Spleen (tissue), 7 donors: ENCODE measurements at regions not wholly inside any gene's neighbourhood (a gene's known extent, or its start where the extent isn't known, plus 50 kb on each side); places are given as distances from the start of the nearest gene placed in this dataset.

Experiments used
- POLR2A ChIP-seq, 3 donors: fragments of 450-650 bp; IDR thresholded peaks; one replicate each; pipeline ENCODE4 v1.5.1; 2017; ENCODE audit warnings: antibody characterized with exemption in 3 of 3, mild to moderate bottlenecking in 1 of 3
- TF ChIP-seq, protein P1 (sequence below), 11 experiments: fragments of 200-600 bp in 7 of 11; fragments of 450-650 bp in 4 of 11; sonication (generic) in 4 of 11; IDR thresholded peaks in 8 of 11; conservative IDR thresholded peaks in 3 of 11; 1 replicate in 7 of 11; 2 replicates in 4 of 11; pipeline versions ENCODE4 v1.4.0 to v1.8.0; 2016 to 2021; ENCODE audit warnings: antibody characterized with exemption in 11 of 11, inconsistent platforms in 4 of 11, mild to moderate bottlenecking in 1 of 11
- donor health status: DM: no; HTN: no; CAD: no; lungs with moderate emphysema.
- donor health status: DM: no; HTN: no; CAD: no.
- donor health status: DM: no; HTN: no; CAD: no.

DNA sequence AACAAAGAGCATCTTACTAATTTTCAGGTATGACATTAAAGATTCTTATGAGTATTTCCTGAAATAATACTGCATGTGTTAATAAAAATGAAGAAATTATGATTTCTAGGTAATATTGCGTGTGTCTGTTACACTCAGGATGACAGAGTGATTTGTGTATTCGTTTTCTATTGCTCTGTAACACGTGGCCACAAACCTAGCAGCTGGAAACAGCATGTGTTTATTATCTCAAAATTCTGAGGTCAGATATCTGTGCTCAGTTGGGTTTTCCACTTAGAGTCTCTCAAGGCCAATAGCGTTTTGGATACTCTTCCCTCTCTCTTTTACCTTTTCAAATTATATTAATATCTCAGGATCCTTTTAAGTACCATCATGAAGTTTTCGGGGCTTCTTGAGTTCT lies 667.9 kb upstream of the CDH7 start:
- TF ChIP-seq, protein P1, sequence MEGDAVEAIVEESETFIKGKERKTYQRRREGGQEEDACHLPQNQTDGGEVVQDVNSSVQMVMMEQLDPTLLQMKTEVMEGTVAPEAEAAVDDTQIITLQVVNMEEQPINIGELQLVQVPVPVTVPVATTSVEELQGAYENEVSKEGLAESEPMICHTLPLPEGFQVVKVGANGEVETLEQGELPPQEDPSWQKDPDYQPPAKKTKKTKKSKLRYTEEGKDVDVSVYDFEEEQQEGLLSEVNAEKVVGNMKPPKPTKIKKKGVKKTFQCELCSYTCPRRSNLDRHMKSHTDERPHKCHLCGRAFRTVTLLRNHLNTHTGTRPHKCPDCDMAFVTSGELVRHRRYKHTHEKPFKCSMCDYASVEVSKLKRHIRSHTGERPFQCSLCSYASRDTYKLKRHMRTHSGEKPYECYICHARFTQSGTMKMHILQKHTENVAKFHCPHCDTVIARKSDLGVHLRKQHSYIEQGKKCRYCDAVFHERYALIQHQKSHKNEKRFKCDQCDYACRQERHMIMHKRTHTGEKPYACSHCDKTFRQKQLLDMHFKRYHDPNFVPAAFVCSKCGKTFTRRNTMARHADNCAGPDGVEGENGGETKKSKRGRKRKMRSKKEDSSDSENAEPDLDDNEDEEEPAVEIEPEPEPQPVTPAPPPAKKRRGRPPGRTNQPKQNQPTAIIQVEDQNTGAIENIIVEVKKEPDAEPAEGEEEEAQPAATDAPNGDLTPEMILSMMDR (IDR thresholded peaks at IDR 0.05 in 8 of 11, conservative IDR thresholded peaks at IDR 0.05 in 3 of 11) = no peak
- TF ChIP-seq POLR2A (IDR thresholded peaks at IDR 0.05) = no peak
